K562 (cell line): ENCODE measurements at regions not wholly inside any gene's neighbourhood (a gene's known extent, or its start where the extent isn't known, plus 50 kb on each side); places are given as distances from the start of the nearest gene placed in this dataset.

Source experiments
- ATAC-seq: fragments of 200-7000 bp; cut with Tn5 transposase; 3 replicates; pipeline ENCODE4 v1.9.1; 2020; ENCODE audit warnings: moderate library complexity
- BruUV-seq: library from RNA; stranded (reverse); fragments of 400-500 nt; replicated peaks from 2 replicates; lab custom pipeline; 2021; lab: Mats Ljungman, UMichigan
- CTCF ChIA-PET: fragments of 300-600 bp; formaldehyde crosslinking; extraction: SDS; loops from one replicate; lab custom pipeline; 2021; ENCODE audit warnings: low intra/inter-chr PET ratio; lab: Yijun Ruan, JAX
- POLR2A ChIA-PET: fragments of 300-600, 350-650 bp; sonication (Branson Sonifier 250); formaldehyde crosslinking; extraction: SDS; loops from one replicate; lab custom pipeline; 2021; ENCODE audit warnings: antibody characterized with exemption, inconsistent platforms; lab: Yijun Ruan, JAX
- DNase-seq, 4 experiments: peaks; one replicate each; pipeline versions ENCODE4 v3.0.0 to v3.0.0-alpha.2; 2011 to 2018; ENCODE audit warnings: low spot score in 3 of 4, mixed read lengths in 3 of 4; ENCODE audit errors: extremely low read depth in 1 of 4
- FAIRE-seq: peaks from 2 replicates; lab custom pipeline; 2011; peaks lifted over from hg19 to GRCh38; lab: Jason Lieb, UNC
- H2AFZ ChIP-seq: 2 replicates; pipeline ENCODE4 v1.6.0; 2011; ENCODE audit warnings: low read depth, low read length, control low read depth, inconsistent platforms
- H3K27ac ChIP-seq: fragments of 200-600 bp; 3 replicates; pipeline ENCODE4 v1.8.0; 2011; ENCODE audit warnings: low read depth, mild to moderate bottlenecking, control low read depth, inconsistent platforms, low read length, moderate library complexity, mixed read lengths; ENCODE audit errors: extremely low read depth
- H3K27me3 ChIP-seq, 2 experiments: fragments of 300-600 bp in 1 of 2; 2 replicates in 1 of 2; 3 replicates in 1 of 2; pipeline versions ENCODE4 v1.6.0 to v1.8.0; 2011; ENCODE audit warnings: inconsistent platforms in 2 of 2, low read length in 2 of 2, mild to moderate bottlenecking in 1 of 2, mixed read lengths in 1 of 2, moderate library complexity in 1 of 2; ENCODE audit not compliant: control insufficient read depth in 2 of 2, insufficient read depth in 2 of 2
- H3K36me3 ChIP-seq: fragments of 300-600 bp; 3 replicates; pipeline ENCODE4 v1.8.0; 2011; ENCODE audit warnings: mild to moderate bottlenecking, low read length, inconsistent platforms; ENCODE audit not compliant: control insufficient read depth, insufficient read depth
- H3K4me1 ChIP-seq, 2 experiments: fragments of 200-600 bp in 1 of 2; replicated peaks in 1 of 2; 2 replicates in 1 of 2; 3 replicates in 1 of 2; pipeline versions ENCODE4 v1.5.1 to v1.8.0; 2011; ENCODE audit warnings: inconsistent platforms in 2 of 2, low read length in 2 of 2, mild to moderate bottlenecking in 1 of 2, mixed read lengths in 1 of 2, moderate library complexity in 1 of 2; ENCODE audit not compliant: control insufficient read depth in 2 of 2, insufficient read depth in 2 of 2
- H3K4me2 ChIP-seq: 2 replicates; pipeline ENCODE4 v1.6.1; 2011; ENCODE audit warnings: low read length, control low read depth, inconsistent platforms, mixed read lengths; ENCODE audit not compliant: insufficient read depth
- H3K4me3 ChIP-seq: fragments of 200-600 bp; sonication (generic), shearing (Covaris generic); 2 replicates; pipeline ENCODE4 v1.5.1; 2016; ENCODE audit warnings: control low read depth, inconsistent platforms
- H3K79me2 ChIP-seq: fragments of 200-600 bp; 3 replicates; pipeline ENCODE4 v1.8.0; 2011; ENCODE audit warnings: low read length, inconsistent platforms; ENCODE audit not compliant: control insufficient read depth, insufficient read depth
- H3K9ac ChIP-seq, 2 experiments: 2 replicates each; pipeline versions ENCODE4 v1.6.0 to v1.6.1; 2011; ENCODE audit warnings: low read depth in 2 of 2, low read length in 2 of 2, control low read depth in 1 of 2, inconsistent platforms in 1 of 2, mild to moderate bottlenecking in 1 of 2, mixed read lengths in 1 of 2; ENCODE audit not compliant: insufficient read depth in 1 of 2
- H3K9me1 ChIP-seq: one replicate; pipeline ENCODE4 v1.6.0; 2011; ENCODE audit warnings: inconsistent platforms, mild to moderate bottlenecking, low read length, moderate library complexity; ENCODE audit not compliant: control insufficient read depth, insufficient read depth
- H3K9me3 ChIP-seq: replicated peaks from 2 replicates; pipeline ENCODE4 v1.5.1; 2011; ENCODE audit warnings: low read depth, low read length, inconsistent platforms; ENCODE audit not compliant: control insufficient read depth, insufficient read depth
- H4K20me1 ChIP-seq: replicated peaks from 2 replicates; pipeline ENCODE4 v1.6.1; 2011; ENCODE audit warnings: low read length, inconsistent platforms, mixed read lengths; ENCODE audit not compliant: control insufficient read depth, insufficient read depth
- BRF1 ChIP-seq: IDR thresholded peaks from 3 replicates; pipeline ENCODE4 v1.6.1; 2011; ENCODE audit warnings: borderline replicate concordance, mild to moderate bottlenecking; ENCODE audit not compliant: insufficient read length; ENCODE audit errors: extremely low read depth
- ELF1 ChIP-seq: fragments of 200-800 bp; sonication (Bioruptor generic); IDR thresholded peaks from 2 replicates; pipeline ENCODE4 v1.6.1; 2016; ENCODE audit warnings: missing genetic modification characterization, missing compliant biosample characterization
- ESRRB ChIP-seq: fragments of 250-450 bp; sonication (Bioruptor Pico); IDR thresholded peaks from 2 replicates; pipeline ENCODE4 v1.5.0; 2020; ENCODE audit warnings: mild to moderate bottlenecking, moderate library complexity, borderline replicate concordance
- MAFG ChIP-seq: fragments of 450-650 bp; conservative IDR thresholded peaks from 2 replicates; pipeline ENCODE4 v1.6.1; 2016; ENCODE audit warnings: missing genetic modification characterization, missing compliant biosample characterization
- MAZ ChIP-seq, 2 experiments: fragments of 450-650 bp in 1 of 2; sonication (generic) in 1 of 2; formaldehyde crosslinking; IDR thresholded peaks in 1 of 2; conservative IDR thresholded peaks in 1 of 2; 2 replicates each; pipeline versions ENCODE4 v1.4.0 to v1.5.0; 2020; ENCODE audit warnings: mild to moderate bottlenecking in 1 of 2, missing genetic modification reagents in 1 of 2
- MYNN ChIP-seq, 2 experiments: sonication (generic); formaldehyde crosslinking in 1 of 2; IDR thresholded peaks; 2 replicates each; pipeline versions ENCODE4 v1.5.0 to v1.6.1; 2016 to 2020; ENCODE audit warnings: antibody characterized with exemption in 1 of 2, missing genetic modification reagents in 1 of 2
- PCBP1 ChIP-seq: fragments of 200-400 bp; formaldehyde crosslinking; IDR thresholded peaks from 2 replicates; pipeline ENCODE4 v1.6.1; 2018; ENCODE audit warnings: mild to moderate bottlenecking, low read depth, low read length; ENCODE audit not compliant: poor library complexity, severe bottlenecking
- RHOXF2B ChIP-seq: fragments of 250-450 bp; sonication (Bioruptor Pico); conservative IDR thresholded peaks from 2 replicates; pipeline ENCODE4 v1.5.1; 2021
- ZFPM2 ChIP-seq: fragments of 250-450 bp; sonication (Bioruptor Pico); IDR thresholded peaks from 2 replicates; pipeline ENCODE4 v1.5.1; 2022; ENCODE audit warnings: mild to moderate bottlenecking
- ZNF121 ChIP-seq: sonication (generic); formaldehyde crosslinking; conservative IDR thresholded peaks from 2 replicates; pipeline ENCODE4 v1.8.0; 2022; ENCODE audit warnings: missing genetic modification reagents
- ZNF830 ChIP-seq: fragments of 250-450 bp; sonication (Bioruptor Pico); IDR thresholded peaks from 2 replicates; pipeline ENCODE4 v1.5.0; 2021; ENCODE audit warnings: mild to moderate bottlenecking
- WGBS: fragments of 100-300 bp; shearing (Covaris generic); methylation state at CpG from one replicate; pipeline ENCODE4 v1.1.6; 2016; ENCODE audit warnings: low coverage, mixed read lengths; ENCODE audit not compliant: insufficient coverage; ENCODE audit errors: missing lambda C conversion rate; 5-methylcytosine and 5-hydroxymethylcytosine counted together
- in situ Hi-C: fragments of 300-500 bp; cut with MboI; formaldehyde crosslinking; loops from 4 replicates; pipeline ENCODE4 v1.15.0; 2018; ENCODE audit warnings: inconsistent platforms, mixed read lengths
- intact Hi-C: fragments of 100-400 bp; cut with micrococcal nuclease; formaldehyde crosslinking; loops from 2 replicates; pipeline ENCODE4 v1.14.2; 2022
- TF ChIP-seq, protein P1 (sequence below): sonication (generic); formaldehyde crosslinking; IDR thresholded peaks from 2 replicates; pipeline ENCODE4 v1.8.0; 2022; ENCODE audit warnings: mild to moderate bottlenecking, missing genetic modification reagents
- TF ChIP-seq, protein P2 (sequence below): IDR thresholded peaks from 2 replicates; pipeline ENCODE4 v1.6.1; 2016; ENCODE audit warnings: missing genetic modification characterization, missing compliant biosample characterization
- TF ChIP-seq, protein P3 (sequence below): fragments of 450-650 bp; IDR thresholded peaks from 2 replicates; pipeline ENCODE4 v1.7.1; 2018; ENCODE audit warnings: mild to moderate bottlenecking, low read depth; ENCODE audit not compliant: partially characterized antibody

DNA sequence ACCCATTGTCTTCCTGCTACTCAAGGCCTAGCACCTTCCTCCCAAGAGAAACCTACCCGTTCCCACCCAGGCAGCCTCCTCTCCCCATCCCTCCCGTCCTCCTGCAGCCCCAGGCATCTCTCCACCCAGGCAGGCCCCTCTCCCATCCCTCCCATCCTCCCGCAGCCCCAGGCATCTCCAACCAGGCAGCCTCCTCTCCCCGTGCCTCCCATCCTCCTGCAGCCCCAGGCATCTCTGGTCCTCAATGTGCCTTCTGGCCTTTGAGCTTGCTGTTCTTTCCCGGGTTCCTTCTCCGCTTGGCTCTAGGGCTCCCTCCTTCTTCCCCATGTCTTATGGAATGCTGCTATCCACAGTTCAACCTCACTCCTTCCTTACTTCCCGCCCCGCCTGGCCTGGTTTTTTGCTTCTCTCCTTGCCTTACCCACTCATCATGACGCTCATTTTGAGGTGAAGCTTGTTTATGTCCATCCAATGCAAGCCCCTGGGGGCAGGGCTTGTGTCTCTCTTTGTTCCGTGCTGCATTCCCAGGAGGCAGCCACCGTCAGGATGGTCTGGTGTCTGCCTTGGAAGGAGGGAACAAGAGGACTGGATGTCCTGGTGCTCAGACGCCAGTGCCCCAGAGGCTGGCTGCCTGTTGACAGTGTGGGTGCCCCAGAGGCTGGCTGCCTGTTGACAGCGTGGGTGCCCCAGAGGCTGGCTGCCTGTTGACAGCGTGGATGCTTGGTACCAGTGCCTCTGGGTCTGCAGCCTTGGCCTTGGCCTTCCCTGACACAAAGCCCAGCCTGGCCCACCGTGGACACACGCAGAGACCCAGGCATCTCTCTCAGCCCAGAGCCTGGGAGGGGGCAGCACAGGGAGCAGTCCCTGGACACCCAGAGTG is 815.7 kb downstream of the BRD1 start (continued):
- TF ChIP-seq ZNF830 (CRISPR knock-in tag) (no peak), ELF1 (tag) (no peak), PCBP1 (no peak), MYNN (IDR thresholded peaks at IDR 0.05) (no peak), MYNN (CRISPR knock-in tag; IDR thresholded peaks at IDR 0.05) (no peak)
- TF ChIP-seq, protein P1, sequence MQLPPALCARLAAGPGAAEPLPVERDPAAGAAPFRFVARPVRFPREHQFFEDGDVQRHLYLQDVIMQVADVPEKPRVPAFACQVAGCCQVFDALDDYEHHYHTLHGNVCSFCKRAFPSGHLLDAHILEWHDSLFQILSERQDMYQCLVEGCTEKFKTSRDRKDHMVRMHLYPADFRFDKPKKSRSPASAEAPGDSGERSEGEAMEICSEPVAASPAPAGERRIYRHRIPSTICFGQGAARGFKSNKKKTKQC: no peak
- TF ChIP-seq, protein P2, sequence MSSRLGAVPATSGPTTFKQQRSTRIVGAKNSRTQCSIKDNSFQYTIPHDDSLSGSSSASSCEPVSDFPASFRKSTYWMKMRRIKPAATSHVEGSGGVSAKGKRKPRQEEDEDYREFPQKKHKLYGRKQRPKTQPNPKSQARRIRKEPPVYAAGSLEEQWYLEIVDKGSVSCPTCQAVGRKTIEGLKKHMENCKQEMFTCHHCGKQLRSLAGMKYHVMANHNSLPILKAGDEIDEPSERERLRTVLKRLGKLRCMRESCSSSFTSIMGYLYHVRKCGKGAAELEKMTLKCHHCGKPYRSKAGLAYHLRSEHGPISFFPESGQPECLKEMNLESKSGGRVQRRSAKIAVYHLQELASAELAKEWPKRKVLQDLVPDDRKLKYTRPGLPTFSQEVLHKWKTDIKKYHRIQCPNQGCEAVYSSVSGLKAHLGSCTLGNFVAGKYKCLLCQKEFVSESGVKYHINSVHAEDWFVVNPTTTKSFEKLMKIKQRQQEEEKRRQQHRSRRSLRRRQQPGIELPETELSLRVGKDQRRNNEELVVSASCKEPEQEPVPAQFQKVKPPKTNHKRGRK (tag): no peak

DNA sequence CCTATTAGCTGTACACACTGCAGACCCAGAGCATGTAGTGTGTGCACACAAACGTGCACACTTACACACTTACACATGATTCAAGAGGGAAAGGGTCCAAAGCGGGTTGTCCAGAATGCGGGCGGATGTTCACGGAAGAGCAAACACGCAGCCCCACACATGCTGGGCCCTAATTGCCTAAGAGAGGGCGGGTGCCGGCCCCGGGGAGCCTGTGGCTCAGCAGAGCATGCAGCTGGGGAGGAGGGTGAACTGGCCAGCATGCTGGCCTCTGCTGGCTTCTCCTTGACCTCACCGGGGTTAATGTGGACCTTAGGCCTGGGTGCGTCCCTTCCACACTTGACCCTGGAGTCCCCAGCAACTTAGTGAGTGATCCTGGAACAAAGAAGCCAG is 816.3 kb downstream of the BRD1 start:
- Histone ChIP-seq H2AFZ (no peak overlapping the region), H3K79me2 (no peaks in the 10 kb centered on the region), H3K9me1 (no peaks in the 10 kb centered on the region), H3K9ac (no peak overlapping the region), H3K4me2 (no peak overlapping the region), H3K4me3 (no peak overlapping the region), H4K20me1 (no peaks in the 10 kb centered on the region; the same call in 1 of the 2 replicates), H3K4me1 (no peaks in the 10 kb centered on the region), H3K27ac (no peak overlapping the region), H3K9me3 (no peaks in the 10 kb centered on the region), H3K27me3 (peaks cover 0 to 44% of the 10 kb centered on the region in 2 experiments; a peak in 2 of 5 replicates), H3K36me3 (no peaks in the 10 kb centered on the region)
- no peak for DNase-seq
- CTCF ChIA-PET: no interaction called here
- no TSS peak for BruUV-seq
- FAIRE-seq: no peak
- 0% methylated on average over 4 of the region's 11 CpGs for WGBS
- no peak for ATAC-seq
- POLR2A ChIA-PET: no interaction called here
- intact Hi-C loops: no loop called here
- in situ Hi-C loops: no loop called here
- TF ChIP-seq ZFPM2 (CRISPR knock-in tag) (no peak), MAFG (tag) (no peak), MAZ (CRISPR knock-in tag; conservative IDR thresholded peaks at IDR 0.05 in 1 of 2, IDR thresholded peaks at IDR 0.05 in 1 of 2) (no peak), ZNF121 (no peak), ESRRB (CRISPR knock-in tag) (no peak), BRF1 (no peak), RHOXF2B (no peak)
- TF ChIP-seq, protein P3, sequence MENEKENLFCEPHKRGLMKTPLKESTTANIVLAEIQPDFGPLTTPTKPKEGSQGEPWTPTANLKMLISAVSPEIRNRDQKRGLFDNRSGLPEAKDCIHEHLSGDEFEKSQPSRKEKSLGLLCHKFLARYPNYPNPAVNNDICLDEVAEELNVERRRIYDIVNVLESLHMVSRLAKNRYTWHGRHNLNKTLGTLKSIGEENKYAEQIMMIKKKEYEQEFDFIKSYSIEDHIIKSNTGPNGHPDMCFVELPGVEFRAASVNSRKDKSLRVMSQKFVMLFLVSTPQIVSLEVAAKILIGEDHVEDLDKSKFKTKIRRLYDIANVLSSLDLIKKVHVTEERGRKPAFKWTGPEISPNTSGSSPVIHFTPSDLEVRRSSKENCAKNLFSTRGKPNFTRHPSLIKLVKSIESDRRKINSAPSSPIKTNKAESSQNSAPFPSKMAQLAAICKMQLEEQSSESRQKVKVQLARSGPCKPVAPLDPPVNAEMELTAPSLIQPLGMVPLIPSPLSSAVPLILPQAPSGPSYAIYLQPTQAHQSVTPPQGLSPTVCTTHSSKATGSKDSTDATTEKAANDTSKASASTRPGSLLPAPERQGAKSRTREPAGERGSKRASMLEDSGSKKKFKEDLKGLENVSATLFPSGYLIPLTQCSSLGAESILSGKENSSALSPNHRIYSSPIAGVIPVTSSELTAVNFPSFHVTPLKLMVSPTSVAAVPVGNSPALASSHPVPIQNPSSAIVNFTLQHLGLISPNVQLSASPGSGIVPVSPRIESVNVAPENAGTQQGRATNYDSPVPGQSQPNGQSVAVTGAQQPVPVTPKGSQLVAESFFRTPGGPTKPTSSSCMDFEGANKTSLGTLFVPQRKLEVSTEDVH: no peak
